Keratinocyte (primary cell): ENCODE measurements at regions not wholly inside any gene's neighbourhood (a gene's known extent, or its start where the extent isn't known, plus 50 kb on each side); places are given as distances from the start of the nearest gene placed in this dataset.

Experiments
- EZH2 ChIP-seq: IDR thresholded peaks from one replicate; pipeline ENCODE4 v1.6.1; 2012; ENCODE audit warnings: inconsistent platforms, mild to moderate bottlenecking, low read length, moderate library complexity
- TF ChIP-seq, protein P1 (sequence below), 3 experiments: IDR thresholded peaks in 1 of 3; conservative IDR thresholded peaks in 1 of 3; optimal IDR thresholded peaks in 1 of 3; 2 replicates in 2 of 3; 3 replicates in 1 of 3; pipeline versions ENCODE3 to v1.5.1; 2011; ENCODE audit warnings: low read length in 3 of 3, mild to moderate bottlenecking in 3 of 3, moderate library complexity in 2 of 3, control low read depth in 1 of 3, inconsistent platforms in 1 of 3; ENCODE audit not compliant: insufficient read depth in 2 of 3; ENCODE audit errors: extremely low read depth in 1 of 3

DNA sequence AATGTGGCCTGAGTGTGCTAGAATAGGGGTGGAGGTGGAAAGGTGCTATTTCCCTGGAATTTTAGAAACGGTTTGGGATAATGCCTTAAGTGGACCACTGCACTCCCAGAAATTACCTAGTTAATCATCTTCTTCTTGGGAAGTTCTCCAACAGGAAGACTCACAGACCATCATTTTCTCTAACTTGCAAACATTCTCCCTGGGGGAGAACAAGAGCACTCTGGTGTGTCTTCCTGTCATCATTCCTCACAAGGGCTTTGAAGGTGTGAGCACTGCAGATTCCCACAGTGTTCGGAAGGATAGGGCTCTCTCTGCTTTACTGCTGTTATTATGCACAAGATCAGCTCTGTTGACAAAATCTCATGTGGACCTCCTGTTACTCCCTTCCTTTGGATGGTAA, 54.9 kb upstream of the TSPAN2 start:
- TF ChIP-seq, protein P1, sequence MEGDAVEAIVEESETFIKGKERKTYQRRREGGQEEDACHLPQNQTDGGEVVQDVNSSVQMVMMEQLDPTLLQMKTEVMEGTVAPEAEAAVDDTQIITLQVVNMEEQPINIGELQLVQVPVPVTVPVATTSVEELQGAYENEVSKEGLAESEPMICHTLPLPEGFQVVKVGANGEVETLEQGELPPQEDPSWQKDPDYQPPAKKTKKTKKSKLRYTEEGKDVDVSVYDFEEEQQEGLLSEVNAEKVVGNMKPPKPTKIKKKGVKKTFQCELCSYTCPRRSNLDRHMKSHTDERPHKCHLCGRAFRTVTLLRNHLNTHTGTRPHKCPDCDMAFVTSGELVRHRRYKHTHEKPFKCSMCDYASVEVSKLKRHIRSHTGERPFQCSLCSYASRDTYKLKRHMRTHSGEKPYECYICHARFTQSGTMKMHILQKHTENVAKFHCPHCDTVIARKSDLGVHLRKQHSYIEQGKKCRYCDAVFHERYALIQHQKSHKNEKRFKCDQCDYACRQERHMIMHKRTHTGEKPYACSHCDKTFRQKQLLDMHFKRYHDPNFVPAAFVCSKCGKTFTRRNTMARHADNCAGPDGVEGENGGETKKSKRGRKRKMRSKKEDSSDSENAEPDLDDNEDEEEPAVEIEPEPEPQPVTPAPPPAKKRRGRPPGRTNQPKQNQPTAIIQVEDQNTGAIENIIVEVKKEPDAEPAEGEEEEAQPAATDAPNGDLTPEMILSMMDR (optimal IDR thresholded peaks at IDR 0.05 in 1 of 3, IDR thresholded peaks at IDR 0.05 in 1 of 3, conservative IDR thresholded peaks at IDR 0.05 in 1 of 3; ENCODE audit: extremely low read depth in 1 of 3, insufficient read depth in 2 of 3, low read length in 3 of 3): no peak
- no peak for TF ChIP-seq EZH2
